ENCODE measurements at regions not wholly inside any gene's neighbourhood (a gene's known extent, or its start where the extent isn't known, plus 50 kb on each side); places are given as distances from the start of the nearest gene placed in this dataset.

DNA sequence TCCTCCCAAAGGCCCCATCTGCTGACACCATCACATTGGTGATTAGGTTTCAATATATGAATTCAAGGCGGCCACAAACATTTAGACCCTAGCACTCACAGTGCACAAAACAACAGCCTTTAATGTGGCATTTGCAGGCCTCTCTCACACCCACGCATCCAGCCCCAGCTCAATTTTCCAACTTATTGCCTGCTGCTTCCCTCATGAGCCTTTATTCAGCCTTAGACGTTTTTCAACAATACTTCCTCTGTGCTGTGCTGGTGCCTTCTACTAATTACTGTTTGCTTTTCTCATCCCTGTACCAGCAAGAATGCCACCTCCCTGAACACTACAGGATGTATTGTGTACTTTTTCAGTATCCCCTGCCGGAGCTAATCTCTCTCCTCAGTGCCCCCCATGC is 334.6 kb downstream of the GABRB3 start:
- DNase-seq (ENCODE audit: low spot score in 2 of 2) (no peak), ATAC-seq (replicated peaks; ENCODE audit: extremely low read depth, poor library complexity, severe bottlenecking) (no peak)
- Mint-ChIP-seq H3K36me3 (ENCODE audit: insufficient read depth) (no peaks in the 10 kb centered on the region), H3K27me3 (no peaks in the 10 kb centered on the region), H3K9me3 (peaks cover 19% of the 10 kb centered on the region), H3K27ac (ENCODE audit: low read depth) (no peak overlapping the region), H3K4me3 (no peak overlapping the region), H3K4me1 (no peaks in the 10 kb centered on the region)

DNA sequence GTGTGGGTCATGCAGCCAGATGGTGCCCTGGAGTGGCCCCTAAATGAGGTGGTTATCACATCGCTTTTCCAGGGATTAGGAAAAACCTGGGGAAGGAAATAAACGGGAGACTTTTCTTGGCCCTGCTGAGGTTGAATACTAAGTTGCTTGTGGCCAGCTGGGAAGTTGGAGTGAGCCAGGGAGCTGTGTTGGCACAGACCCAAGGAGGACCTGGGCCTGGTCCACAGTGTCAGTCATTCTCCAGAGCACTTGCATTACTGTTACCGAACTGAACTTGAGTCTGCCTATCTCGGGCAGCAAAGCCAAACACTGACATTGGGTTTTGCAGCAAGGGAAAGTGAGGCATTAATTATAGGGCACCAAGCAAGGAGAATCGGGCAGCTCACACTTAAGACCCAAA is 339.0 kb downstream of the GABRB3 start:
- Mint-ChIP-seq H3K27me3 (no peaks in the 10 kb centered on the region), H3K4me3 (no peak overlapping the region), H3K9me3 (peaks cover 20% of the 10 kb centered on the region), H3K4me1 (no peaks in the 10 kb centered on the region), H3K27ac (ENCODE audit: low read depth) (no peak overlapping the region), H3K36me3 (ENCODE audit: insufficient read depth) (no peaks in the 10 kb centered on the region)
- no peak for ATAC-seq (replicated peaks; ENCODE audit: extremely low read depth, poor library complexity, severe bottlenecking)
- no peak for DNase-seq (ENCODE audit: low spot score in 2 of 2)

DNA sequence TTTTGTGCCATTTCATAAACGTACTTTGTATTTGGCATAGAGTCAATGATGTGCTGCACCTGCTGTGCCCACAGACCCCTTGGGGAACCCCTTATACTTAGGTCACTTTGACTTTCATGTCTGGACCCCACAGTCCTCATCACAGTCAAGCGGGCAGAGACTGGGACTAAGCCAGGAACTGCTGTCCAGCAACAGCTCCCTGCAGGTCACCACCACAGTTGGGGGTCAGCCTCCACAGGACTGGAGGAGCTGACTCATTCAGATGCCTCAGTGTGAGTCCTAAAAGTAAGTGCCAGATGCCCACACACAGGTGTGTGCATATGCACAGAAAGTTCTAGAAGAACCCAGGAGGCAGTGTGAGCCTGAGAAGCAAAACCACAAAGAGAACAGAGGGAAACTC is 339.8 kb downstream of the GABRB3 start:
- no peak for ATAC-seq (replicated peaks; ENCODE audit: extremely low read depth, poor library complexity, severe bottlenecking)
- no peak overlapping the region for H3K27ac Mint-ChIP-seq (ENCODE audit: low read depth)

DNA sequence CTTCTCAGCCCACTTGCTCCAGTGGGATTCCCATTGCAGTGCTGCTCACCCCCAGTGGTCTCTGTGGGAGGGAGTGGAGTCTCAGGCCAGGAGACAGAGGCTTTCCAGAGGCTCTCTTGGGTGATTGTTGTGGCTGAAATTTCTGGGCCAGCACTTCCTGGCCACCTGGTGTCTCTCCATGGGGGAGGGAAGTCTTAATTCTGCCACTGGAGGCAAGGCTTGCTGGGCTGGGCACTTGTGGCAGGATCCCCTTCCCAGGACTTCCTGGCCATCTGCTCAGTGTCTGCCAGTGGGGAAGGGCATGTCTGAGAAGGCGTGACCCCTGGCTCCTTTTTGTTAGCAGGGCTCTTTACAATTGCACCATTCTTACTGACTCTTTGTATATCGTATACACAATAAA is 351.8 kb downstream of the GABRB3 start:
- H3K36me3 Mint-ChIP-seq (ENCODE audit: insufficient read depth): no peaks in the 10 kb centered on the region
- H3K27ac Mint-ChIP-seq (ENCODE audit: low read depth): no peak overlapping the region
- DNase-seq (ENCODE audit: low spot score in 2 of 2): no peak
- H3K27me3 Mint-ChIP-seq: no peaks in the 10 kb centered on the region
- ATAC-seq (replicated peaks; ENCODE audit: extremely low read depth, poor library complexity, severe bottlenecking): no peak
- H3K4me1 Mint-ChIP-seq: no peaks in the 10 kb centered on the region
- H3K4me3 Mint-ChIP-seq: no peak overlapping the region
- peaks cover 28% of the 10 kb centered on the region for H3K9me3 Mint-ChIP-seq

More for the DNA sequence above, 339.8 kb downstream of the GABRB3 start:
- Mint-ChIP-seq H3K4me3 (no peak overlapping the region), H3K9me3 (peaks cover 20% of the 10 kb centered on the region), H3K27me3 (no peaks in the 10 kb centered on the region), H3K4me1 (no peaks in the 10 kb centered on the region), H3K36me3 (ENCODE audit: insufficient read depth) (no peaks in the 10 kb centered on the region)
- no peak for DNase-seq (ENCODE audit: low spot score in 2 of 2)

DNA sequence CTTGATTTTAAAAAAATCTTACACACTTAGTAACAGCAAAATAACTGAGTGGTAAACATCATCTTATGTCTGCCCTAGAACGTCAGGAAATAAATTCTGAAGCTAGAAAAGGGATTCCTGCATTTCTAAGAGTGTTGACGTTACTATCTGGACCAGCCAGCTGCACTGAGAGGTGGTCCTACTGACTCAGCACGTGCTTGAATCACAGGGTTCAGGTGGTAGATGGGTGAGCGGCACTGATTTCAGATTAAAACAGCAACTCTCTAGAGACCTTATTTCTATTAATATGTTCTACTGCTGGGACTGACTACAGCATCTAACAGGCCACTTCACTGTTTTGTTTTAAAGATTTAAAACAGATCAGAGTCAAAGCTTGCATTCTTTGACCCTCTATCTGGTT is 377.2 kb downstream of the GABRB3 start:
- no peaks in the 10 kb centered on the region for H3K36me3 Mint-ChIP-seq (ENCODE audit: insufficient read depth)
- ATAC-seq (replicated peaks; ENCODE audit: extremely low read depth, poor library complexity, severe bottlenecking) (no peak), DNase-seq (ENCODE audit: low spot score in 2 of 2) (no peak)
- no peak overlapping the region for H3K4me3 Mint-ChIP-seq
- no peak overlapping the region for H3K27ac Mint-ChIP-seq (ENCODE audit: low read depth)
- no peaks in the 10 kb centered on the region for H3K27me3 Mint-ChIP-seq
- peaks cover 7% of the 10 kb centered on the region for H3K9me3 Mint-ChIP-seq
- H3K4me1 Mint-ChIP-seq: no peaks in the 10 kb centered on the region

DNA sequence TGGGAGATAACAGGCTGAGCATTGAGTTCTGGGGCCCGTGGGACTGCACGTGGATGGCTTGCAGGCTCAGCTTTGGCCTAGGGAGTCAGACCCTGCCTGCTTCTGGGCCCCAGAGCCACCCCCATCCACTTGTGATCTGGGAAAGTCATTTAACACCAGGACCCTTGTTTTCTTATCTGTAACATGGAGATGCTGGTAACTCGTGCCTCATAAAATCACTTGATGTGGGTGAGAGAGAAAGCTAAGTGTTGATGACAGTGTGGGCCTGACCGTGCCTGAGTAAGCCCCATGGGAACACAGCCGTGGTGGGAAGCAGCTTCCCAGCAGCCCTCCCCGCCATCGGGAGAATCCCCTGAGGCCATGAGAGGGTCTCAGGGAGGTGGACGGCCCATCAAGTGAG is 378.1 kb downstream of the GABRB3 start:
- H3K9me3 Mint-ChIP-seq: peaks cover 7% of the 10 kb centered on the region
- H3K27ac Mint-ChIP-seq (ENCODE audit: low read depth): no peak overlapping the region
- H3K36me3 Mint-ChIP-seq (ENCODE audit: insufficient read depth): no peaks in the 10 kb centered on the region
- no peaks in the 10 kb centered on the region for H3K4me1 Mint-ChIP-seq
- ATAC-seq (replicated peaks; ENCODE audit: extremely low read depth, poor library complexity, severe bottlenecking) (no peak), DNase-seq (ENCODE audit: low spot score in 2 of 2) (no peak)
- H3K27me3 Mint-ChIP-seq: no peaks in the 10 kb centered on the region
- H3K4me3 Mint-ChIP-seq: no peak overlapping the region

DNA sequence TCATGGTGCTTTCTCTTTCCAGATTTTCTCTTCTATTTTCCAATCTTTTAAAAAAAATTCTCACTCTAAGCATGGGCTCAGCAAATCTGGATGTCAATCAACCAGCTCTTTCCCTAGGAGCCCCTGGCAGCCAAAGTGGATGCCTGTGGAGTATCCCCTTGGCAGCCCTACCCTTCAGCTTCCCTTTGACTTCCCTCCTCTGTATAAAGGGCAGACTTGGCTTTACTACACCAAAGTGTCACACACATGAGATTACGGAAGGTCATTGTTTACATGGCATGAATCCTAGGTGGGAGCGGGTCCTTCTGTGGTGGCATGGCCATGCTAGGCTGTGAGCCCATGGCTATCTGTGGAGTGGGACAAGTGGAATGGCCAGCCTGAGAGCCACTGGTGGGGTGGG is 379.9 kb downstream of the GABRB3 start:
- Mint-ChIP-seq H3K36me3 (ENCODE audit: insufficient read depth) (no peaks in the 10 kb centered on the region), H3K27ac (ENCODE audit: low read depth) (no peak overlapping the region), H3K4me3 (no peak overlapping the region), H3K27me3 (no peaks in the 10 kb centered on the region), H3K4me1 (no peaks in the 10 kb centered on the region), H3K9me3 (peaks cover 7% of the 10 kb centered on the region)
- ATAC-seq (replicated peaks; ENCODE audit: extremely low read depth, poor library complexity, severe bottlenecking): no peak
- DNase-seq (ENCODE audit: low spot score in 2 of 2): no peak

DNA sequence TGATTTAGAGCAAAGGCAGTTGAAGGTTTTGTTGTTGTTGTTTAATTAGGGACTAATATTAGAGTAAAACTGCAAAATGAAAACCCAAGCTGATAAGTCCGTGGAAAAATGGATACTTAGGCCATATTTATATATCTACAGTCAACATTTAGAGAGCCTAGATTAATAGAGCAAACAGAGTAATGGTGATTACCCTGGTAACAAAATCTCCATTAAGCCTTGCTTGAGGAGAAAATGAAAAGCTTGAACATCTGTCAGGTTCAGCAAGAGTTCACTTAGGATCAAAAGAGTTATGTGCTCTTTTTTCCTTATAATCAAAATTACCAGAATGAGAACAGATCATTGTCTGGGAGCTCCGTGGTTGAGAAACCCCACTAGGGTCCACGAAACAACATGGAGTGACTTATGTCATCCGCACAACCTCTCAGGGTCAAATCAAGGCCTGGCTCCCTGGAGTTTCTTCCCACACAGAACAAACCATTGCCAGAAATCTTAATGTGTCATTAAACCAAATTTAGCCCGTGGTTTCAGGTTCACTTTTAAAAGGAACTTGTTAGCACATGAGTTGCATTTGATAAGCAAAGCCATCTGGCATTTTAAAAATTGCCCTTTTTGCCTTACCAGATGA is 381.2 kb downstream of the GABRB3 start:
- H3K27me3 Mint-ChIP-seq: no peaks in the 10 kb centered on the region
- no peaks in the 10 kb centered on the region for H3K4me1 Mint-ChIP-seq

DNA sequence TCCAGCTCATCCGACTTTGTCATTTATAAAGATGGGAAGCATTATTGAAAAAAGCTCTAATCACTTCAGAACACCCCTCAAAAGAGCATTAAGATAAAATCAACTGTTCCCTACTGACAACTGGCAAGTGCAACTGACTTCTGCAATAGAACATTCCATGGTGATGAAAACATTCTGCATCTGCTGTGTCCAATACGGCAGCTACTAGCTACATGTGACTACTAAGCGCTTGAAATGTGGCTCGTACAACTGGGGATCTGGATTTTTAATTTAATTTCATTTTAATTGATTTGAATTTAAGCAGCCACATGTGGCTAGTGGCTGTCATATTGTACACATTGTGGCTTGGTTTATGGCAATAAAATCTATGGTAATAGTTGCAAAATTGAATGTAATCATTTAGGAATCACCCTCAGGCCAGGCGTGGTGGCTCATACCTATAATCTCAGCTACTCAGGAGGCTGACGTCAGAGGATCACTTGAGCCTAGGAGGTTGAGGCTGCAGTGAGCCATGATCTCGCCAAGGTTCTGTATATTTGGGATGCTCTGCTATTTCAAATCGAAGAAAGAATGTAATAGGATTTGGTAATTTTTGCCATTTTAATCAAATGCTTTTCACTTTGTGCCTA is 390.3 kb downstream of the GABRB3 start:
- Mint-ChIP-seq H3K4me1 (no peaks in the 10 kb centered on the region), H3K27ac (ENCODE audit: low read depth) (no peak overlapping the region), H3K27me3 (no peaks in the 10 kb centered on the region), H3K4me3 (no peak overlapping the region), H3K36me3 (ENCODE audit: insufficient read depth) (no peaks in the 10 kb centered on the region), H3K9me3 (peaks cover 19% of the 10 kb centered on the region)
- DNase-seq (ENCODE audit: low spot score in 2 of 2) (no peak), ATAC-seq (replicated peaks; ENCODE audit: extremely low read depth, poor library complexity, severe bottlenecking) (no peak)

More for the DNA sequence above, 381.2 kb downstream of the GABRB3 start:
- H3K9me3 Mint-ChIP-seq: peaks cover 15% of the 10 kb centered on the region
- ATAC-seq (replicated peaks; ENCODE audit: extremely low read depth, poor library complexity, severe bottlenecking) (no peak), DNase-seq (ENCODE audit: low spot score in 2 of 2) (no peak)
- no peak overlapping the region for H3K4me3 Mint-ChIP-seq
- no peak overlapping the region for H3K27ac Mint-ChIP-seq (ENCODE audit: low read depth)
- H3K36me3 Mint-ChIP-seq (ENCODE audit: insufficient read depth): no peaks in the 10 kb centered on the region

DNA sequence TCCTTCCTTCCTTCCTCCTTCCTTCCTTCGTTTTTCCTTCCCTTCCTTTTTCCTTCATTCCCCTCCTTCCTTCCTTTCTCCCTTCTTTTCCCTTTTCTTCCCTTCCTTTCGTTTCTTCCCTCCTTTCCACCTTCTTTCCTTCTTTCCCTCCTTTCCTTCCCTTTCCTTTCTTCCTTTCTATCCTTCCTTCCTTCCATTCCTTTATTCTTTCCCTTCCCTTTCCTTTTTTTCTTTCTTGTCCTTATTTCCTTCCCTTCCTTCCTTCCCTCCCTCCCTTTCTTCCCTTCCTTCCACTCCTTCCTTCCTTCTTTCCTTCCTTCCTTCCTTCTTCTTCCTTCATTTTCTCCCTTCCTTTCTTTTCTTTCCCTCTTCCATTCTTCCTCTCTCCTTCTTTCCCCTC is 394.6 kb downstream of the GABRB3 start:
- Mint-ChIP-seq H3K4me1 (no peaks in the 10 kb centered on the region), H3K9me3 (peaks cover 26% of the 10 kb centered on the region), H3K4me3 (no peak overlapping the region), H3K27me3 (no peaks in the 10 kb centered on the region), H3K36me3 (ENCODE audit: insufficient read depth) (no peaks in the 10 kb centered on the region), H3K27ac (ENCODE audit: low read depth) (no peak overlapping the region)
- DNase-seq (ENCODE audit: low spot score in 2 of 2) (no peak), ATAC-seq (replicated peaks; ENCODE audit: extremely low read depth, poor library complexity, severe bottlenecking) (no peak)

DNA sequence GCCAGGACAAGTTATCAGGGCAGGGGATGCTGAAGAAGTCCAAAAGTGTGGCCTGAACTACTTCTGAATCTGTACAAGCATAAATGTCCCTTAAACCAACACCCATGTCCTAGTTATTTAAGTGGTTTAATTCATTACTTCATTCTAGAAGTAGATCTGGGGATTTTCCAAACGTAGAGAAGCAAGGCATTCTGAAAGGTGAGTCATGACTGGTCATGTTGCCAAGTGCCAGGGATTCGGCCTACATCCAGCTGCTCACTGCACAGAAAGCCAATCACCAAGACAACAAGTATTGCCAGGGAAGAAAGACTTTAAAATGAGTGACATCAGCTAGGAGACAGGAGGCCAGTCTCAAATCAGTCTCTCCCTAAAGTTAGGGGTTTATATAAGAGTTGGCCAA is 396.6 kb downstream of the GABRB3 start:
- peaks cover 28% of the 10 kb centered on the region for H3K9me3 Mint-ChIP-seq
- no peaks in the 10 kb centered on the region for H3K36me3 Mint-ChIP-seq (ENCODE audit: insufficient read depth)
- H3K4me1 Mint-ChIP-seq: no peaks in the 10 kb centered on the region
- no peaks in the 10 kb centered on the region for H3K27me3 Mint-ChIP-seq
- ATAC-seq (replicated peaks; ENCODE audit: extremely low read depth, poor library complexity, severe bottlenecking) (no peak), DNase-seq (ENCODE audit: low spot score in 2 of 2) (no peak)
- no peak overlapping the region for H3K4me3 Mint-ChIP-seq
- no peak overlapping the region for H3K27ac Mint-ChIP-seq (ENCODE audit: low read depth)

DNA sequence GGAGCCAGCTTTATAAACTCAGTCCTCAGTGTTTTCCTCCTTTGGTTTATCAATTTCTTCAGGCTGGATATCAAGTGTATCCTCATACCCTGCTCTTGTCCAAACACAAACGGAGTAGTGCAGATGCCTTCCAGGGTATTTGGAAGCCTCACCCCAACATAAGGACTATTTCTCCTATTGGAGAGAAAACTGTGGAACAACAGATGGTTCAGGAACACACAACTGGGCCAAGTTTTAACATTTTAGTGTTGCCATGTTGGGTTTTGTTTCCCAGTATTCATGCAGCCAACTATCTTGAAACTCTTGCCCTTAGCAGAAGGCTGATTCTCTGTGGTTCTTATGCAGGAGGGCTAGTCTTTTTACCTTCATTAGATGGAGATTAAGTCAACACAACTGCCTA is 398.1 kb downstream of the GABRB3 start:
- Mint-ChIP-seq H3K4me3 (no peak overlapping the region), H3K4me1 (no peaks in the 10 kb centered on the region), H3K36me3 (ENCODE audit: insufficient read depth) (no peaks in the 10 kb centered on the region), H3K27me3 (no peaks in the 10 kb centered on the region), H3K9me3 (peaks cover 37% of the 10 kb centered on the region), H3K27ac (ENCODE audit: low read depth) (no peak overlapping the region)
- DNase-seq (ENCODE audit: low spot score in 2 of 2) (no peak), ATAC-seq (replicated peaks; ENCODE audit: extremely low read depth, poor library complexity, severe bottlenecking) (no peak)

DNA sequence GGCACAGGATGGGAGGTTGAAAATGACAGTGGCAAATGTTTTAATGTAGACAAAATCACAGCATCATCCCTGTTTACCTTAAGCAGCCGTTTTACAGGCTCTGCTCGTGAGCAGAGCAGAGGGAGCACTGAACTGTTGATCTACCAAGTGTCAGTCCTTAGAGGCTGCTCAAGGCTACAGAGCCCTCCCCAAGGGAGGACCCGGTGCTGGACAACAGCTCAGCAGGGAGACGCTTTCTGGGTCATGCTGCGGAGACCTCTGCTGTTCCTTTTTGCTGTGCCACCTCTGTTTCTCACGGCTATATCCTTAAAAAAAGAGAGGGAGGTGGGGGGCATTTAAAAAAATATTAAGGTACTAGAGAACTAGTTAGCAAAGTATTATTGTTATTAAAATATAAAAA is 400.2 kb downstream of the GABRB3 start:
- peaks cover 32% of the 10 kb centered on the region for H3K9me3 Mint-ChIP-seq
- H3K36me3 Mint-ChIP-seq (ENCODE audit: insufficient read depth): no peaks in the 10 kb centered on the region
- H3K4me3 Mint-ChIP-seq: no peak overlapping the region
- no peaks in the 10 kb centered on the region for H3K4me1 Mint-ChIP-seq
- ATAC-seq (replicated peaks; ENCODE audit: extremely low read depth, poor library complexity, severe bottlenecking) (no peak), DNase-seq (ENCODE audit: low spot score in 2 of 2) (no peak)
- no peaks in the 10 kb centered on the region for H3K27me3 Mint-ChIP-seq
- H3K27ac Mint-ChIP-seq (ENCODE audit: low read depth): no peak overlapping the region

Data from central memory CD8-positive, alpha-beta T cell (primary cell).